HG03025 (cell line): ENCODE measurements at regions not wholly inside any gene's neighbourhood (a gene's known extent, or its start where the extent isn't known, plus 50 kb on each side); places are given as distances from the start of the nearest gene placed in this dataset.

Experiments
- ATAC-seq: cut with Tn5 transposase; IDR thresholded peaks from one replicate; pipeline ENCODE4 v1.9.1; 2021; ENCODE audit warnings: mild to moderate bottlenecking, moderate library complexity; ENCODE audit not compliant: unreplicated experiment, low FRiP score

- no peak for ATAC-seq
These were observed 109.5 kb downstream of the SNX5 start for GRCh38 chr20:17859002-17859615.

DNA sequence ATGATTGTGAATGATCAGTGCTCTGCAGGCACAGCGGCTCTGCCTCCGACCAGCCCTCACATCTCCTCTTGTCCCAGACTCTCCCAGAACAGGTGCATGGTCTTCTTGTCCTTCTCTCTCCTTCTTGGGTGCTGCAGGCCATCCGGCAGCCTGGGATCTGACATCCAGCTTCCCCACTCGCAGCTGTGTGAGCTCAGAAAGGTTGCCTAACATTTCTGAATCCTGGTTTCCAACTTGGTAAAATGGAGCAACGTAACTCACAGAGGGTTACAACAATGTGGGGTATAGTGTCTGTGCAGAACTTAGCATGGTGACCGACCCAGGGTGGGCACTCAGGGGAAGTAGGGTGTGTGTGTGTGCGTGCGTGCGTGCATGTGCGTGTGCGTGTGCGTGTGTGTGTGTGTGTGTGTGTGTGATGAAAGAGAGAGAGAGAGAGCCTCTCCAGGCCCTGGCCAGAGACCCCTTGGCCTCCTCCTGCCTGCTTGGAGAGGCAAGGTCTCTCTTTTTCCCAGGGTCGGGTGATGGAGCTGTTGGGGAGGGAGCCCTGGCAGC, 110.1 kb downstream of the SNX5 start:
- no peak for ATAC-seq

DNA sequence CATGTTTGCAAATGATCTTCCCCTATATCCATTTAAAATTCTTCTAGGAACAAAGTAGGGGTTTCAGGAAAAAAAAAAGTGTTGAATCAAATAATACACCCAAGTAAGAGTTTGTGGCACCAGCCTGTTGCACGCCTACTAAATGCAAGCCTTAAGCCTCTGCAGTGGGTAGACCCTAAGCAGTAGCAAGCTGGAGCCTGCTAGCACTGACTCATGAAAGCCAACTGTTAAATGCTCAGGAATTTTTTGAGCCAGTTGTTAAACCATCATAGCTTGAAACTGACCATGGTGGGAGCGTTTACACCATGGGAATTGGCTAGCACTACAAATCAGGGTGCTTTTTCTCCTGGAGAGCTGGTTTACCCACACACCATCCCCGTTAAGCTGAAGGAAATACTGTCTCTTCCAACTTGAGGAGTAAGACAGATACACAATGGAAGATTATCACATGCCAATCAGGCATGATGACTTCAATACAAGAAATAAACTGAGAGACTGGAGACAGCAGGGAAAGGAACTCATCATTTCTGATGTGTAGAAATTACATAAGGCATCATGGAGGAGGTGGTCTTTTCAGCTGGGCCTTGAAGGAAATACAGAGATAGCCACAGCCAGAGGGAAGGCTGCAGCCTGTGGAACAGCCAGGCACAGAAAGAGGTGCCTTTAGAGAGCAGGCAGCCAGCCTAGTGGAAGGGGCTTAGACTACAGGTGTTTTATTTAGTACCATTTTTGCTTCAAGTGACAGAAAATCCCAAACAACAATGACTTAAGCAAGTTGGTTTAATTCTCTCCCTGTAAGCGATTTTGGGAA, 110.8 kb downstream of the SNX5 start:
- no peak for ATAC-seq

GRCh38 chr20:17856837-17857605, 111.6 kb downstream of the SNX5 start:
- ATAC-seq, result no peak

DNA sequence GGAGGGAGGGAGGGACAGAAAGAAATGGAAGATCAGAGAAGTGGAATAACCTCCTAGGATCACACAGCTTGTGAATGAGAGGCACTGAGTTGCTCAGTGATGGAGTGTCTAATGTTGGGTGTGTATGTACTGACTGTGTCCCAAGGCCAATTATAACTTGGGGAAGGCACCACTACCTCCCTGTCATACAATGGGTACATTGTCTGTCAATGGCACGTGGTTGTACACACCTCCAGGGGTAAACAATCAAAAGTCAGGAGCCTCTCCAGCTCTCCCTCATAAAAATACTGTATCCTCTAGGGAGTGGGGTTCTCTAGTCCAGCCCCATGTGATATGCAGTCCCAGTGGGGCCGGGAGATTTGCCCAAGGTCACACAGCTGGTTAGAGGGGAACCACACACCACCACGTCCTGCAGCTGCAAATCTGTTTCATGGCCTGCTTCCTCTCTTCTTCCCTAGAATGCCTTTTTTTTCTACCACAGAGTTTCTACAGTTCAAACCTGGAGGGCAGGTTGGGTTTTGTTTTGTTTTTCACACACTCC, 112.5 kb downstream of the SNX5 start:
- peak; percentile 86 for ATAC-seq

GRCh38 chr20:17854307-17854903, 114.2 kb downstream of the SNX5 start:
- no peak for ATAC-seq

DNA sequence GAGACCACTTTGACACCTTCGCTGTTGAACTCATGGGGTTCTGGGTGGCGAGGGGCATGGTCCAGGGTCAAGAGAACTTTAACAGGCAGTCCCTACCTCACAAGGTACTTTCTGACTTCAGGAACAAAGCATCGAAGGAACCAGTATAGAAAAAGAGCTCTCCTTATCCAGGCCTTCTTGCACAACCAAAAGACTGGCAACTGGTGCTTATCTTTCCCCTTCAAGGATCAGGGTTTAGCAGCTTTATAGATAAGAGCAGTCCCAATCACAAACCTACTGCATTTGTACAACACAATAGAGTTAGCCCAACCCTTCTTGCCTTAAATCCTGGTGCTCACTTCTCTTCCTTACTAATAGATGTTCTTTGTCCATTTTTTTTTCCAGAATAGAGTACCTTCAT, 116.3 kb downstream of the SNX5 start:
- ATAC-seq, result no peak

DNA sequence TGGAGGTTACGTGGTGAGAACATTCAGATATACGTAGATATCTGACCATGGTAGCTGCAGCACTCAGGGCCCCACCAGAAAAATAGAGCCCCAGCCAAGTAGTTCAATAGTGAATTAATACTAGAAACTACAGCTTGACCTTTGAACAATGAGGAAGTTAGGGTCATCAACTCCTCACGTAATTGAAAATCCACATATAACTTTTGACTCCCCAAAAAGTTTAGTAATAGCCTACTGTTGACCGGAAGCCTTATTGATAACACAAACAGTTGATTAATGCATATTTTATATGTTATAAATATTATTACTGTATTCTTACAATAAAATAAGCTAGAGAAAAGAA, 117.9 kb downstream of the SNX5 start:
- ATAC-seq, result no peak

GRCh38 chr20:17849901-17850683, 118.5 kb downstream of the SNX5 start:
- ATAC-seq, result no peak

GRCh38 chr20:17849138-17849900, 119.3 kb downstream of the SNX5 start:
- no peak for ATAC-seq

DNA sequence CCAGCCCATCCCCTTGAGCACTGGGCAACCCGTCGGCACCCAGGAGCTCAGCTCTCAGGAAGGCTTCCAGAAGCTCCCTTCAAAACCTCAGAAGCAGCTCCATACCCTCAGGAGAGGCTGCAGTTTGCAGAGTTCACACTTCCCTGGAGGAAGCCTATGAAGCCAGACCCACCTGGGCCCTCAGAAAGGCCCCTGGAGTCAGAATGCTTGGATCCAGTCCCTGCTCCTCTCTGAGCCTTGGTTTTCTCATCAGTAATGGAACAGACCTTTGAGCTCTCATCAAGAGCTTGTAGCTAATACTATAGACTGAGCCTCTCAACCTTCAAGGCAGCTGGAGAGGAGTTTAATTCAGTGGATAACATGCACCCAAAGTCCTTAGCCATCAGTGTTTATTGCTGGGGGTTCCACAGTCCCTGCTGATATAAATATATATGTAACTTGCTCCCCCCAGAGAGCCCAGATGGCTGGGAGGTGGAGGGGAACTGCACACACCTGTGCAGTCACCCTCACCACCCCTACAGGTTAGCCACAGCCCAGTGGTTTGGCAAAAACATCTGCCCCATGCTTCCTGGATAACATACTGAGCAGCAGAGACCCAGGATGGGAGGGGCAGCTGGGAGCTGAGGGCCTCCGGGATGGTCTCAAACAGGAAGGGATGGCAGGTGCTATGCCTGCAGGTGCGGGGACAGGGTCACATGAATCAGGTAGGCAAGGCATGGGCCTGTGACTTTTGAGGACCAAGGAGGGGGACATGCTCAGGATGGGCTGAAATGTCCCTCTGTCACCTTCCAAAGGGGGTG, 120.1 kb downstream of the SNX5 start:
- ATAC-seq, result peak; percentile 42

GRCh38 chr20:17845701-17846475, 122.7 kb downstream of the SNX5 start:
- no peak for ATAC-seq

DNA sequence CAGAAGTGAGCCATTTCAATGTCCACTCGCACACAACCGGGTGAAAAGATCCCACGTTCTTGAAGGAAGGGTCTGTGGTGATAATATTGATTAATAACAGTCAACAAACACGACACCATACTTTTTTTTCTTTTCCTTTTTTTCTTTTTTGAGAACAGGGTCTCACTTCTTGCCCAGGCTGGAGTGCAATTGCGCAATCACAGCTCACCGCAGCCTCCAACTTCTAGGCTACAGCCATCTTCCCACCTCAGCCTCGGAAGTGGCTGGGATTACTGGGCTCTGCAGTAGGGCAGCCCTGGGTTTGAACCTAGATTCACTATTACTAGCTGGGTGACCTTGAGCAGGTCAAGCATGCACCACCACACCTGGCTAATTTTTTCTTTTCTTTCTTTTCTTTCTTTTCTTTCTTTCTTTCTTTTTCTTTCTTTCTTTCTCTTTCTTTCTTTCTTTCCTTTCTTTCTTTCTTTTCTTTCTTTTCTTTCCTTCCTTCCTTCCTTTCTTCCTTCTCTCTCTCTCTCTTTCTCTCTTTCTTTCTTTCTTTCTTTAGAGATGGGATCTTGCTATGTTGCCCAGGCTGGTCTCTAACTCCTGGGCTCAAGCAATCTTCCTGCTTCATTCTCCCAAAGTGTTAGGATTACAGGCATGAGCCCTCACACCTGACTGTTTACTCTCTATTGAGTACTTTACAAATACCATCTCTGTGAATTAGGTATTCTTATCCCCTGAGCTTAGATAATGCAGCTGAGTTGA, 123.9 kb downstream of the SNX5 start:
- ATAC-seq, result no peak

DNA sequence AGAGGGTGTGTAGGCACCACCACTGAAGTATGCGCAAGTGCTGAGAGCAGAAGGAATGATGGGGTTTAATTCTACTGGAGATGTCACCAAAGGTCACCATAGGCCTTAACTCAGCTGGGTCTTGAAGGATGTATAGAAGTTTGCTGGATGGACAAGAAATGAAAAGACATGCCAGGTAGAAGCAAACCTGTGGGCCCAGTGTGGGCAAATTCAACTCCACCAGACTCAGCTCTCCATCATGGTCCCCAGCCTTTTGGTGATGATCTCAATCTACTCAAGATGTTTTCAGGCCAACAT, 124.5 kb downstream of the SNX5 start:
- no peak for ATAC-seq

GRCh38 chr20:17843246-17844132, 125.1 kb downstream of the SNX5 start:
- no peak for ATAC-seq

DNA sequence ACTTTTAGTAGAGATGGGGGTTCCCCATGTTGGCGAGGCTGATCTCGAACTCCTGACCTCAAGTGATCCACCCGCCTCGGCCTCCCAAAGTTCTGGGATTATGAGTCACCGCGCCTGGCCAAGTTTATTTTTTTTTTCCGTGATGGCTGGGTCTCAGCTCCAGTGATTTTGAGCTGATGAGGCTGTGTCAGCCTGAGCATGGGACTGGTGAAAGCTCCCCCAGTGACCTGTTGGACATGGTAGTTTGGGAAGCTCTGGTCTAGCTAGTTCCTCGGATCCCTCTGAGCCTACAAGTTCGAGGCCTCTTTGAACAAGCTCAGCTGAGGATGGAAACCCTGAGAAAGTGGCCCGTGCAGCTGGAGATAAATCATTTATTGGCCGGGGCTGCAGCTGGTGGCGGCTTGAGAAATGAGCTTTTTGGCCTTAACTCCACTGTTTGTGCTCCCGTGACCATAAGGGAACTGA, 126.8 kb downstream of the SNX5 start:
- no peak for ATAC-seq
